Neural crest cell (in vitro differentiated cells): ENCODE measurements at regions not wholly inside any gene's neighbourhood (a gene's known extent, or its start where the extent isn't known, plus 50 kb on each side); places are given as distances from the start of the nearest gene placed in this dataset.
"Not testable (repeated sequence)": the region's sequence is repeated elsewhere in the genome, so short reads cannot be mapped to it uniquely, and the experiment has no call there.

Source experiments
- DNase-seq: peaks from one replicate; pipeline ENCODE4 v3.0.0; 2021; ENCODE audit warnings: low read depth, mixed read lengths, low spot score
- H3K27ac Mint-ChIP-seq: one replicate; pipeline ENCODE4 v1.8.0; 2021; ENCODE audit warnings: mild to moderate bottlenecking, mixed read lengths; ENCODE audit not compliant: unreplicated experiment
- H3K27me3 Mint-ChIP-seq: 2 replicates; pipeline ENCODE4 v1.8.0; 2021; ENCODE audit warnings: low read depth, mild to moderate bottlenecking, mixed read lengths
- H3K36me3 Mint-ChIP-seq: 2 replicates; pipeline ENCODE4 v1.8.0; 2021; ENCODE audit warnings: low read depth, mild to moderate bottlenecking, mixed read lengths
- H3K4me1 Mint-ChIP-seq: 2 replicates; pipeline ENCODE4 v1.8.0; 2021; ENCODE audit warnings: mixed read lengths
- H3K4me3 Mint-ChIP-seq: one replicate; pipeline ENCODE4 v1.8.0; 2021; ENCODE audit warnings: mild to moderate bottlenecking, mixed read lengths
- H3K9me3 Mint-ChIP-seq: 2 replicates; pipeline ENCODE4 v1.8.0; 2021; ENCODE audit warnings: mixed read lengths
- TF ChIP-seq, protein P1 (sequence below): fragments of 200-600 bp; sonication (generic); conservative IDR thresholded peaks from 2 replicates; pipeline ENCODE4 v1.5.0; 2021; ENCODE audit warnings: antibody characterized with exemption, mild to moderate bottlenecking

GRCh38 chr2:140086964-140087363 lies 1306.8 kb upstream of the NXPH2 start:
- TF ChIP-seq, protein P1, sequence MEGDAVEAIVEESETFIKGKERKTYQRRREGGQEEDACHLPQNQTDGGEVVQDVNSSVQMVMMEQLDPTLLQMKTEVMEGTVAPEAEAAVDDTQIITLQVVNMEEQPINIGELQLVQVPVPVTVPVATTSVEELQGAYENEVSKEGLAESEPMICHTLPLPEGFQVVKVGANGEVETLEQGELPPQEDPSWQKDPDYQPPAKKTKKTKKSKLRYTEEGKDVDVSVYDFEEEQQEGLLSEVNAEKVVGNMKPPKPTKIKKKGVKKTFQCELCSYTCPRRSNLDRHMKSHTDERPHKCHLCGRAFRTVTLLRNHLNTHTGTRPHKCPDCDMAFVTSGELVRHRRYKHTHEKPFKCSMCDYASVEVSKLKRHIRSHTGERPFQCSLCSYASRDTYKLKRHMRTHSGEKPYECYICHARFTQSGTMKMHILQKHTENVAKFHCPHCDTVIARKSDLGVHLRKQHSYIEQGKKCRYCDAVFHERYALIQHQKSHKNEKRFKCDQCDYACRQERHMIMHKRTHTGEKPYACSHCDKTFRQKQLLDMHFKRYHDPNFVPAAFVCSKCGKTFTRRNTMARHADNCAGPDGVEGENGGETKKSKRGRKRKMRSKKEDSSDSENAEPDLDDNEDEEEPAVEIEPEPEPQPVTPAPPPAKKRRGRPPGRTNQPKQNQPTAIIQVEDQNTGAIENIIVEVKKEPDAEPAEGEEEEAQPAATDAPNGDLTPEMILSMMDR: no peak
- no peaks in the 10 kb centered on the region for H3K9me3 Mint-ChIP-seq

DNA sequence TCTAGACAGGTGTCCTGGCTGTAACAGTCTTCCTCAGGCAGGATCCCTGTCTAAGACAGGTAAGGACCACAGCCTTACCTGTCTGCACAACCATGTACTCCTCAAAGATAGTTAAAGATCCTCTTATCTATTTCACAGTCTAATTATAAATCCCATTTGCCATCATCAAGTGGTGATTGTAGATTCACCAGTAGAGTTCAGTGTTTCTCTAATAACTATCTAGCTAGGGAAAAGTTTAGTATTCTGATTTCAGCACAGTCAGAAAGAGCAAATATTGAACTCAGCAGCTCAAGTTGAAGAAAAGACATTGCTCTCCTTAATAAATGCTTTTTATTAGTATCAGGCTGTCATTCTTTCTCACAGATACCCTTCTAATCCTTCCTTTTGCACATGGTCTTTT lies 1305.5 kb upstream of the NXPH2 start:
- no peak overlapping the region for H3K4me3 Mint-ChIP-seq
- TF ChIP-seq, protein P1: no peak
- H3K9me3 Mint-ChIP-seq: no peaks in the 10 kb centered on the region
- no peaks in the 10 kb centered on the region for H3K27me3 Mint-ChIP-seq
- no peak for DNase-seq
- H3K4me1 Mint-ChIP-seq: no peaks in the 10 kb centered on the region
- H3K27ac Mint-ChIP-seq: no peak overlapping the region
- no peaks in the 10 kb centered on the region for H3K36me3 Mint-ChIP-seq

More at GRCh38 chr2:140086964-140087363, 1306.8 kb upstream of the NXPH2 start:
- H3K4me1 Mint-ChIP-seq: no peaks in the 10 kb centered on the region
- no peak for DNase-seq
- H3K27ac Mint-ChIP-seq: no peak overlapping the region
- H3K36me3 Mint-ChIP-seq: no peaks in the 10 kb centered on the region
- H3K27me3 Mint-ChIP-seq: no peaks in the 10 kb centered on the region
- no peak overlapping the region for H3K4me3 Mint-ChIP-seq

- H3K27ac Mint-ChIP-seq: no peak overlapping the region
- no peaks in the 10 kb centered on the region for H3K27me3 Mint-ChIP-seq
- H3K4me1 Mint-ChIP-seq: no peaks in the 10 kb centered on the region
- TF ChIP-seq, protein P1: no peak
- DNase-seq: no peak
- H3K4me3 Mint-ChIP-seq: no peak overlapping the region
- H3K9me3 Mint-ChIP-seq: peaks cover 5% of the 10 kb centered on the region
- H3K36me3 Mint-ChIP-seq: peaks cover 3% of the 10 kb centered on the region
These were observed 1298.8 kb upstream of the NXPH2 start for GRCh38 chr2:140079038-140079437.

DNA sequence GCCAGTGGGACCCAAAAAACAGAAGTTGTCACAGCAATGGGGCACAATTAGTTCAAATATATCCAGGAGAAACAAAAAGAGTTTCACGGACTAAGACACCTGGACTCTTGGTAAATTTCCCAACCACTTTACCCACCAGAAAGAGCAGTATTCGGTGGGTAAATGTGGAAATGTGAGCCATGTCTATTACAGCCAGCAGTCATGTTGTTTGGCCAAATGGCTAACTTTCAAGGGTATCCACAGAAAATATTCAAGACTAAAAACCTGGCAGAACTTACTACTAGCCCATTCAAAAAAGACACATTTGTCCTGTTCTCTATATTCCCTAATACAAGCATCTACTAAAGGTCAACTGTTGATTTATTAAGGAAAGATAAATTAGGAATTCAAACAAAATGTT lies 1296.0 kb upstream of the NXPH2 start:
- H3K4me3 Mint-ChIP-seq: no peak overlapping the region
- no peak overlapping the region for H3K27ac Mint-ChIP-seq
- no peak for DNase-seq
- no peaks in the 10 kb centered on the region for H3K4me1 Mint-ChIP-seq
- TF ChIP-seq, protein P1: no peak
- H3K36me3 Mint-ChIP-seq: peaks cover 3% of the 10 kb centered on the region
- H3K9me3 Mint-ChIP-seq: peaks cover 5% of the 10 kb centered on the region
- no peaks in the 10 kb centered on the region for H3K27me3 Mint-ChIP-seq

- H3K27me3 Mint-ChIP-seq, H3K4me1 Mint-ChIP-seq, H3K36me3 Mint-ChIP-seq, DNase-seq, H3K9me3 Mint-ChIP-seq, H3K27ac Mint-ChIP-seq, H3K4me3 Mint-ChIP-seq: not testable (repeated sequence)
These were observed 1293.6 kb upstream of the NXPH2 start for GRCh38 chr2:140073763-140074162.

DNA sequence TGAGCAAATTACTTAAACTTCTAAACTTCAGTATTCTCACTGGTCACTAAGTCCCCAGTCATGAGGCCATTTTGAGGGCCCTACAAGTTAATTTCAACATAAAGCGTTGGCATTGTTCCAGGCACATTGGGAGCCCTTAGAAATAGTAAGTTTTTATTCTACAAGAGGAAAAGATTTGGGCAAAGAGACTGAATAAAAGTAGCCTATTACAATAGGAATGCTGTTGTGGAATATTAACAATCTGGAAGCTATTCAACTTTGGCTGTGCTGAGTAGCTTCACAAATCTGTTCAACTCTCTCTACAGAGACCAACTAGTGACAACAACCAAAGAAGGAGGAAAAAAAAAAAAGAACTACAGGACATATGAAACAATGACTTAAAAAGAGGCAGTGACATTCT lies 1287.5 kb upstream of the NXPH2 start:
- no peak for DNase-seq
- TF ChIP-seq, protein P1: no peak
- H3K9me3 Mint-ChIP-seq: no peaks in the 10 kb centered on the region
- H3K27ac Mint-ChIP-seq: no peak overlapping the region
- H3K36me3 Mint-ChIP-seq: no peaks in the 10 kb centered on the region
- peaks cover 7% of the 10 kb centered on the region for H3K4me1 Mint-ChIP-seq
- no peak overlapping the region for H3K4me3 Mint-ChIP-seq
- no peaks in the 10 kb centered on the region for H3K27me3 Mint-ChIP-seq
